ENCODE measurements at regions not wholly inside any gene's neighbourhood (a gene's known extent, or its start where the extent isn't known, plus 50 kb on each side); places are given as distances from the start of the nearest gene placed in this dataset.
A peak's percentile ranks its signal among the peaks of the same experiment; 100 is the strongest.
"Not testable (repeated sequence)": the region's sequence is repeated elsewhere in the genome, so short reads cannot be mapped to it uniquely, and the experiment has no call there.

GRCh38 chr7:24396387-24396786, 112.4 kb downstream of the NPY start:
- DNase-seq = not testable (repeated sequence)

DNA sequence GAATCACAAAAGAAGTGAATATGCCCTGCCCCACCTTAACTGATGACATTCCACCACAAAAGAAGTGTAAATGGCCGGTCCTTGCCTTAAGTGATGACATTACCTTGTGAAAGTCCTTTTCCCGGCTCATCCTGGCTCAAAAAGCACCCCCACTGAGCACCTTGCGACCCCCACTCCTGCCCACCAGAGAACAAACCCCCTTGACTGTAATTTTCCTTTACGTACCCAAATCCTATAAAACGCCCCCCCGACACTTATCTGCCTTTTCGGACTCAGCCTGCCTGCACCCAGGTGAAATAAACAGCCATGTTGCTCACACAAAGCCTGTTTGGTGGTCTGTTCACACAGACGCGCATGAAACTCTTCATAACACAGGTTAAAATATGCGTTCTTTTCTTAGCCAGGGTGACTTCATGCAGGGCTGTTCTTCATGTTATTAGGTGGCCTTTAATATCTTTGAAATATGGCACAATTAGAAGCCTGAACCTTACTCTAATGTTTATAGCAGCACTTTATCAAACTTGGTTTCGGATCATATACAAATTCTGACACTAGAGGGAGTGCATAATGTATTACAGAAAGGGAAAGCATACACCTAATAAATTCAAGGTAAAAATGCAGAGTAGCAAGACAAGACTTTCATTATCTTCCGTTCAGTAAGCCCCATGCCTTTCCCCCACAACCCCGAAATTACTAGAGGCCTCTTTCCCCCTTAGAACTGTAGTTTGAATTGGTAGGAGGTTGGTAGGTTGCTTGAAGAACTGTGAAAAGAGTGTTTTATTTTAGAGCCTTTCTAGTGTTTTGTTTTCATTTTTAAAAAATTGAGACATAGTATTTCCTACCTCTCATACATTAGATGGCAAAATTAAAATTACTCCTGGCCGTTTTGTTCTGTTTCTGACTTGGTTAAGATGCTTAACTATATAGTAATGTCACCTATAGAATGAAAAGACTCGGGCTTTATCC, 117.9 kb downstream of the NPY start:
- DNase-seq = peak; percentile 84

- no peak for DNase-seq
Measured at GRCh38 chr7:24402655-24403054, 118.7 kb downstream of the NPY start.

DNA sequence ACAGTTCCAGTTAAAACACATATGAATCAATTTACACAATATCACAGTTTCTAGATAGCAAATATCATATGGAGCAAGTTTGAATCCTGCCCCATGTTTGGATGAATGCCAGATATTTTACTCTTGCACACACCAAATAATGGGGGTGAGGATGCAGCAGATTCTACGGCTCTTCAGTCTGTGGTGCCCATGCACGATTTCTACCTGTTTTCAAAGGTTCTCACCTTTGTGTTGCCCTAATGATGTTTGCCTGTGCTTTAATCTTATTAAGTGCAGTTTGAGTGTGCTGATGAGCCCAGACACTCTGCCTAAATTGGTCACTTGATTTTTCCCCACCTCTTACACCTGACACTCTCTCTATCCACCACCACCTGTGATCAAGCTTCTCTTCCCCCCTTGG, 119.6 kb downstream of the NPY start:
- no peak for DNase-seq

- no peak for DNase-seq
Measured at GRCh38 chr7:24404315-24404714, 120.3 kb downstream of the NPY start.

GRCh38 chr7:24405002-24405401, 121.0 kb downstream of the NPY start:
- no peak for DNase-seq

GRCh38 chr7:24406053-24406788, 122.2 kb downstream of the NPY start:
- DNase-seq = no peak

DNA sequence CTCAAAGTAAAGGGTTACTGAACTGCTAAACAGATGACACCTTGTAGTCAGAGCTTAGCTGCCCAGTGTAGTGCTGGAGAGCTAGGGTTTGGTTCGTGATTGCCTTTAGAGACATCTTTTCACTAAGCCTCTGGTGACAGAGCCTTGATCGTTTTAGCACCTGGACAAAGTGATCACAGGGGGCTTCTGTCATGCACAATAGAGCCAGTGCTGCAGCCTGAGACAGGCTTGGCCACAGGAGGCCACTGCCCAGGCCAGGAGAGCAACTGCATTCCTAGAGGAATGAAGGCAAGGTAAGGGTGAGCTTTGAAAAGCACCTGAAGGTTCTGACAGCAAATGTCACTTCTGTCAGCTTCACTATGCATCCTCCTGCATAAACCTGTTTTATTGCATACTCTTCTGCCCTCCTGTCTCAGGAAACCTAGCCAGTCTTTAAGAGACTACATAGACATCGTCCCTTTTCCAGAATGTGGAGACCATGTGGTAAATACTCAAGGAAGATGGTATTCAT, 122.9 kb downstream of the NPY start:
- DNase-seq = no peak

DNA sequence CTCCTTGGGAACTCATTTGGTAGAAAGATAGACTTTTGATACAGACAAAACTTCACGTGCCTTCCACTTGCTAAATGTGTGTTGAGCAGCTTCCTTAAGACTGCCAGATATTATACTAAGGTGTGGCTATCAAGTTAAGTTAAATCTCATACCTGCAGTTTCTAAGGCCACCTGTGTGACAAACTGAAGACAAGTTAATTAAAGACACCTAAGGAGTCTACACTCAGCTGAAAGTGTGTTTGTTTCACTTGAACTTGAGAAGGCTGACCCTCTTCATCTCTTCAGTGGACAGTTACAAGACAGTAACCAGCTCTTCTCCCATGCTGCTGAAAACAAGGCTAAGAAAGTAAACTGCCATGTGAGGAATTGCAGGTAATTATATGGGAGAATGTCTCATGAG, 124.0 kb downstream of the NPY start:
- DNase-seq = no peak

GRCh38 chr7:24408798-24409430, 124.9 kb downstream of the NPY start:
- DNase-seq = no peak

GRCh38 chr7:24409431-24410024, 125.5 kb downstream of the NPY start:
- DNase-seq = no peak

DNA sequence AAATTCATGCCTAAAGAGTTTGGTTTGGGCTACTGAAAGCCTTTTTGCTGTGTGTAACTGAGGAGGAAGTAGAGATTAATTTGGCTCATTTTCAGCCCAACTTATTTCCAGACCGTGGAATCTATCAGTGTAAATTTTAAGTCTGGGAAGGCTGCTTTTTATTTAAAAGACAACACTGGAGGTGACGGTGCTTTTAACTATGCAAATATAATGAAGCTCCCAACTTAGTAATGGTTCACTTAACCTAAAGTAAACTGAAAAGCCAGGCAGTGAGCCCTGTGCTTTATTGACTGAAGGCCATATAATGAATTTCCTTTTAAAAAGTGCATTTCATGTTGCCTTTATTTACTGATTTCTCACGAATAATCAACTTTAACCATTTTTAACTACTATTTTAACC, 127.2 kb downstream of the NPY start:
- peak; percentile 64 for DNase-seq

DNA sequence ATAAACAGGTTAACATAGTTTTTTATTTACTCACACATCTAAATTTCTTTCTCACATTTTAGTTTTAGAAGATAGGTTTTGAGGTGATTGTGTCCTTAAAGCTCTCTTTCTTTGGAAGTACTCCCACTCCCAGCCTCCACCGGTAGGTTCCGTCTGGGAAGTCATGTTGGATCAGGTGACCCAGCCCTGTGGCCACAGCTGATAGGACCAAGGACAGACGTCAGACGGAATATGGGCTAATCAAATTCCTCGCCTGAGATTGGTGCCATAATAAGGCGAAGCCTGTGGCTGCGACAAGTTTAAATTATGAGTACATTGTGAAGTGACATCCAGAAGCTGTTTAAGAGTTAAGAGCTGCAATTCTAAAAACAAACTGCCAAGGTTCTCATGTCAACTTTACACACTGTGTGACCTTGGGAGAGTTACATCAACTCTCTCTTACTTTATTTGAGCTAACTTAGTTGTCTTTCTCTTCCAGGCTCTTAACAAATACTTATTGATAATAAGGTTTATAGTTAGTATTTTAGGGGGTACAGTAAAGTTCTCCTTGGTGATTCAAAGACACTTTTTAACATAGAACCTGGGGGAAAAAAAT, 133.6 kb downstream of the NPY start:
- DNase-seq = no peak

- peak; percentile 56 for DNase-seq
Measured at GRCh38 chr7:24419077-24419476, 135.1 kb downstream of the NPY start.

DNA sequence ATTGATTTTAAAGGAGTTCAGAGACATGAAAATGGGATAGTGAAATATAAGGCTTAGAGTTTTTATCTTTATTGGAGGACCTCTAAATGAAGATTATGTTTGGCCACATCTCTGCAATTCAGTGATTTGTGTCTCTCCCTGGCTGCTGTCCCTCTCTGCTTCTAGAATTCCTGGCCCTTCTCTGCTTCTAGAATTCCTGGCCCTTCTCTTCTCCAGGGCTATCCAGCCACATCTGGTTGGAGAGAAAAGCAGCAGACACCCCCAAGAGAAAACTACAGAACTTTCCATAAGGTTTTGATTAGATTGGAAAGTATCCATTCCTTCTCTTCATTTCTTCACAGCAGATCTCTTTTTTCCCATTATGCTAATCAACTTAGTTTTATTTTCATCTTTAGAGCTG, 135.5 kb downstream of the NPY start:
- no peak for DNase-seq

DNA sequence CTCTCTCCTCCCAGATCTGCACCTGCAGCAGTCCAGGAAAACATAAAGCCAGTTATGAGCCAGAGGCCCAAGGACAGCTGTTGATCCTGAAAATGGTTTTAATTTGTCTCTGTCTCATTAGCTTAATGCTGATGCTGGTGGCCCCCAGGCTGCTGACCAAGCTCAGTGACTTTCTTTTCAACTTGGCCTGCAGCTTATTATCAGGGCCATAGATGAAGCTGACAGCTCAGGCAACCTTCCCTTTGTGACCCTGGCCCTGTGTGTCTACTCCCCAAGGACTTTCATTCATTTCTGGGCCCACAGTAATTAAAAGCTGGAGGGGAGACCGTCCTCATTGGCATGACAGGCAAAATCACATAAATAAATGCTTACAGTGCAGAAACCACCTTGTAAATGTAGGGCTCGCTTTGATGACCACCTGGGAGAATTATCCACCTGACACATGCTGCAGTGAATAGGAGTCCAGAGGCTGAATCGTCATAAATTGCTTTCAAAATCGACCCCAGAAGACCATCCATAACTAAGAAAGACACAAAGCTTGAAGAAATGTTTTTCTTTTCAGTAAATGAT, 138.5 kb downstream of the NPY start:
- no peak for DNase-seq

- peak; percentile 28 for DNase-seq
Measured at GRCh38 chr7:24425664-24426063, 141.7 kb downstream of the NPY start.

DNA sequence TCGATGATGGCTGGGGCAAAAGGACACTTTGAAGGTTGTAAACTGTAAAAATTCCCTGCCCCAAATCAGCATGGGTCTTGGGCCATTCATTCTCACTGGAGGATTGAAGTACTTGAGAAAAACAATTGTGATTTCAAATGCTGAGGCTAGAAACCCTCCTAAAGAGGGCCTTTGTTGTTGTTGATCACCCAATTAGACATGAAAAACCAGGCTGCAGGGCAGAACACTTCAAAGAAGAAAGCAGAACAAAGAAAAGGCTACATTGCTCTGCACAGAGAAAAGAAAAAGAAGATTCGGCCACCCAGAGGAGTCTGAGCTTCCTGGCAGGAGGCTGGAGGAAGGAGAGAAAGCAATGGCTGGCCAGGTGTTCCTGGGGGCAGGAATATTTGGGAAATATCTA, 143.1 kb downstream of the NPY start:
- no peak for DNase-seq

- DNase-seq = no peak
Measured at GRCh38 chr7:24428676-24429075, 144.6 kb upstream of the PALS2 start.

GRCh38 chr7:24432677-24433076, 140.6 kb upstream of the PALS2 start:
- DNase-seq = no peak

- DNase-seq = no peak
Measured at GRCh38 chr7:24434972-24435371, 138.3 kb upstream of the PALS2 start.
